ENCODE measurements at regions not wholly inside any gene's neighbourhood (a gene's known extent, or its start where the extent isn't known, plus 50 kb on each side); places are given as distances from the start of the nearest gene placed in this dataset.

DNA sequence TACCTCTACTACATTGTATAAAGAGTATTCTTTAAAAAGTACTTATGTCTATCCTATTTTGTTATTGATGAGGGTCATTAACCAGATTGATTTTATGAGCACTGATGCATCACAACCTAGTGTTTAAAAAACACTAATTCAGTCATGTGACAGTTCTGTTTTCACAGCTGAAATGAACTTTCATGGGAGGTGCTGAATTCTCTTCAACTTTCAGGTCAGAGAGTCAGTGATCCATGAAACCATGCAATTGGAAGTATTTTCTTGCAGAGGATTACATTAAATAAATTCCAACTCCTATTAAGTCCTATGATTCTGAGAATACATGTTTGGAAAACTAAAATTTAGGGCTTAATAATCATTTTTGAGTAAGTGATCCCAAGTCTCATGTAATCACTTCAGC lies 889.4 kb downstream of the KCNA4 start:
- no peak for TF ChIP-seq SP1 (IDR thresholded peaks at IDR 0.05; ENCODE audit: low read depth)
- TF ChIP-seq RAD21 (IDR thresholded peaks at IDR 0.05; ENCODE audit: low read depth): no peak
- TF ChIP-seq CBX3 (IDR thresholded peaks at IDR 0.05; ENCODE audit: low read depth): no peak
- no peak for TF ChIP-seq POLR2AphosphoS5 (IDR thresholded peaks at IDR 0.05; ENCODE audit: low read depth, low read length)
- no peak for TF ChIP-seq ZNF274 (IDR thresholded peaks at IDR 0.05; ENCODE audit: low read depth, low read length)
- TF ChIP-seq JUND (IDR thresholded peaks at IDR 0.05): no peak
- TF ChIP-seq TCF7L2 (IDR thresholded peaks at IDR 0.05; ENCODE audit: borderline replicate concordance, extremely low read depth, insufficient read depth, insufficient read length): no peak
- no peak for TF ChIP-seq FOSL1 (IDR thresholded peaks at IDR 0.05; ENCODE audit: low read depth)
- no peak for TF ChIP-seq SRF (IDR thresholded peaks at IDR 0.05; ENCODE audit: low read depth)
- no peak for TF ChIP-seq CEBPB (IDR thresholded peaks at IDR 0.05; ENCODE audit: low read depth)
- no peak for TF ChIP-seq EGR1 (IDR thresholded peaks at IDR 0.05; ENCODE audit: low read depth)
- TF ChIP-seq, protein P1, sequence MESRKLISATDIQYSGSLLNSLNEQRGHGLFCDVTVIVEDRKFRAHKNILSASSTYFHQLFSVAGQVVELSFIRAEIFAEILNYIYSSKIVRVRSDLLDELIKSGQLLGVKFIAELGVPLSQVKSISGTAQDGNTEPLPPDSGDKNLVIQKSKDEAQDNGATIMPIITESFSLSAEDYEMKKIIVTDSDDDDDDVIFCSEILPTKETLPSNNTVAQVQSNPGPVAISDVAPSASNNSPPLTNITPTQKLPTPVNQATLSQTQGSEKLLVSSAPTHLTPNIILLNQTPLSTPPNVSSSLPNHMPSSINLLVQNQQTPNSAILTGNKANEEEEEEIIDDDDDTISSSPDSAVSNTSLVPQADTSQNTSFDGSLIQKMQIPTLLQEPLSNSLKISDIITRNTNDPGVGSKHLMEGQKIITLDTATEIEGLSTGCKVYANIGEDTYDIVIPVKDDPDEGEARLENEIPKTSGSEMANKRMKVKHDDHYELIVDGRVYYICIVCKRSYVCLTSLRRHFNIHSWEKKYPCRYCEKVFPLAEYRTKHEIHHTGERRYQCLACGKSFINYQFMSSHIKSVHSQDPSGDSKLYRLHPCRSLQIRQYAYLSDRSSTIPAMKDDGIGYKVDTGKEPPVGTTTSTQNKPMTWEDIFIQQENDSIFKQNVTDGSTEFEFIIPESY (IDR thresholded peaks at IDR 0.05; ENCODE audit: extremely low read depth, insufficient replicate concordance, low read length): no peak
- TF ChIP-seq ELF1 (IDR thresholded peaks at IDR 0.05; ENCODE audit: borderline replicate concordance, low read depth): no peak
- TF ChIP-seq, protein P2, sequence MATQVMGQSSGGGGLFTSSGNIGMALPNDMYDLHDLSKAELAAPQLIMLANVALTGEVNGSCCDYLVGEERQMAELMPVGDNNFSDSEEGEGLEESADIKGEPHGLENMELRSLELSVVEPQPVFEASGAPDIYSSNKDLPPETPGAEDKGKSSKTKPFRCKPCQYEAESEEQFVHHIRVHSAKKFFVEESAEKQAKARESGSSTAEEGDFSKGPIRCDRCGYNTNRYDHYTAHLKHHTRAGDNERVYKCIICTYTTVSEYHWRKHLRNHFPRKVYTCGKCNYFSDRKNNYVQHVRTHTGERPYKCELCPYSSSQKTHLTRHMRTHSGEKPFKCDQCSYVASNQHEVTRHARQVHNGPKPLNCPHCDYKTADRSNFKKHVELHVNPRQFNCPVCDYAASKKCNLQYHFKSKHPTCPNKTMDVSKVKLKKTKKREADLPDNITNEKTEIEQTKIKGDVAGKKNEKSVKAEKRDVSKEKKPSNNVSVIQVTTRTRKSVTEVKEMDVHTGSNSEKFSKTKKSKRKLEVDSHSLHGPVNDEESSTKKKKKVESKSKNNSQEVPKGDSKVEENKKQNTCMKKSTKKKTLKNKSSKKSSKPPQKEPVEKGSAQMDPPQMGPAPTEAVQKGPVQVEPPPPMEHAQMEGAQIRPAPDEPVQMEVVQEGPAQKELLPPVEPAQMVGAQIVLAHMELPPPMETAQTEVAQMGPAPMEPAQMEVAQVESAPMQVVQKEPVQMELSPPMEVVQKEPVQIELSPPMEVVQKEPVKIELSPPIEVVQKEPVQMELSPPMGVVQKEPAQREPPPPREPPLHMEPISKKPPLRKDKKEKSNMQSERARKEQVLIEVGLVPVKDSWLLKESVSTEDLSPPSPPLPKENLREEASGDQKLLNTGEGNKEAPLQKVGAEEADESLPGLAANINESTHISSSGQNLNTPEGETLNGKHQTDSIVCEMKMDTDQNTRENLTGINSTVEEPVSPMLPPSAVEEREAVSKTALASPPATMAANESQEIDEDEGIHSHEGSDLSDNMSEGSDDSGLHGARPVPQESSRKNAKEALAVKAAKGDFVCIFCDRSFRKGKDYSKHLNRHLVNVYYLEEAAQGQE (IDR thresholded peaks at IDR 0.05; ENCODE audit: low read depth): no peak
- TF ChIP-seq POLR2A (IDR thresholded peaks at IDR 0.05; ENCODE audit: borderline replicate concordance, extremely low read depth, insufficient read depth, insufficient read length): no peak
- TF ChIP-seq, protein P3, sequence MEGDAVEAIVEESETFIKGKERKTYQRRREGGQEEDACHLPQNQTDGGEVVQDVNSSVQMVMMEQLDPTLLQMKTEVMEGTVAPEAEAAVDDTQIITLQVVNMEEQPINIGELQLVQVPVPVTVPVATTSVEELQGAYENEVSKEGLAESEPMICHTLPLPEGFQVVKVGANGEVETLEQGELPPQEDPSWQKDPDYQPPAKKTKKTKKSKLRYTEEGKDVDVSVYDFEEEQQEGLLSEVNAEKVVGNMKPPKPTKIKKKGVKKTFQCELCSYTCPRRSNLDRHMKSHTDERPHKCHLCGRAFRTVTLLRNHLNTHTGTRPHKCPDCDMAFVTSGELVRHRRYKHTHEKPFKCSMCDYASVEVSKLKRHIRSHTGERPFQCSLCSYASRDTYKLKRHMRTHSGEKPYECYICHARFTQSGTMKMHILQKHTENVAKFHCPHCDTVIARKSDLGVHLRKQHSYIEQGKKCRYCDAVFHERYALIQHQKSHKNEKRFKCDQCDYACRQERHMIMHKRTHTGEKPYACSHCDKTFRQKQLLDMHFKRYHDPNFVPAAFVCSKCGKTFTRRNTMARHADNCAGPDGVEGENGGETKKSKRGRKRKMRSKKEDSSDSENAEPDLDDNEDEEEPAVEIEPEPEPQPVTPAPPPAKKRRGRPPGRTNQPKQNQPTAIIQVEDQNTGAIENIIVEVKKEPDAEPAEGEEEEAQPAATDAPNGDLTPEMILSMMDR (IDR thresholded peaks at IDR 0.05 in 2 of 3, conservative IDR thresholded peaks at IDR 0.05 in 1 of 3; ENCODE audit: borderline replicate concordance in 1 of 3, insufficient read depth in 1 of 3, low read depth in 2 of 3, low read length in 2 of 3): no peak
- no peak for TF ChIP-seq ZFX (IDR thresholded peaks at IDR 0.05)
- ATAC-seq (no peak), DNase-seq (ENCODE audit: low read depth, low spot score) (no peak)
- ChIA-PET POLR2A (no interaction called here), CTCF (no interaction called here), RAD21 (ENCODE audit: low non-redundant PET in 1 of 2, low total read pairs in 2 of 2, uncharacterized antibody in 2 of 2, unreplicated experiment in 2 of 2) (no interaction called here)
- no TSS peak for BruUV-seq (replicated peaks)
- Histone ChIP-seq H3K9ac (ENCODE audit: low read length) (no peak overlapping the region), H3K36me3 (ENCODE audit: control insufficient read depth in 1 of 2, insufficient read depth in 2 of 2, low read length in 2 of 2) (no peaks in the 10 kb centered on the region), H3K4me3 (replicated peaks in 1 of 2; ENCODE audit: low read depth in 1 of 2, low read length in 2 of 2) (no peak overlapping the region), H3K4me2 (ENCODE audit: low read length) (no peak overlapping the region), H3K9me3 (ENCODE audit: control insufficient read depth in 1 of 2, insufficient read depth in 1 of 2, low read depth in 1 of 2, low read length in 2 of 2) (no peaks in the 10 kb centered on the region), H4K20me1 (ENCODE audit: insufficient read depth) (no peaks in the 10 kb centered on the region), H2AFZ (ENCODE audit: low read depth, low read length, poor library complexity, severe bottlenecking) (no peak overlapping the region), H3K27me3 (ENCODE audit: insufficient read depth, low read length) (no peaks in the 10 kb centered on the region), H3K79me2 (ENCODE audit: insufficient read depth, low read length) (no peaks in the 10 kb centered on the region), H3K4me1 (ENCODE audit: control insufficient read depth in 1 of 2, insufficient read depth in 2 of 2, low read length in 2 of 2) (no peaks in the 10 kb centered on the region), H3K9me2 (ENCODE audit: insufficient read depth) (no peaks in the 10 kb centered on the region), H3K27ac (ENCODE audit: low read depth, low read length) (no peak overlapping the region)
- intact Hi-C loops (cut with micrococcal nuclease): no loop called here
